Type B pancreatic cell (in vitro differentiated cells): ENCODE measurements at regions not wholly inside any gene's neighbourhood (a gene's known extent, or its start where the extent isn't known, plus 50 kb on each side); places are given as distances from the start of the nearest gene placed in this dataset.

Experiments used
- DNase-seq: peaks from one replicate; pipeline ENCODE4 v3.0.0; 2021; ENCODE audit warnings: mixed read lengths; ENCODE audit not compliant: unreplicated experiment; ENCODE audit errors: extremely low spot score
- H3K27ac Mint-ChIP-seq: 2 replicates; pipeline ENCODE4 v1.8.0; 2021; ENCODE audit warnings: mild to moderate bottlenecking, mixed read lengths
- H3K27me3 Mint-ChIP-seq: 2 replicates; pipeline ENCODE4 v1.8.0; 2021; ENCODE audit warnings: mixed read lengths
- H3K36me3 Mint-ChIP-seq: 2 replicates; pipeline ENCODE4 v1.8.0; 2021; ENCODE audit warnings: mixed read lengths
- H3K4me1 Mint-ChIP-seq: one replicate; pipeline ENCODE4 v1.8.0; 2021; ENCODE audit warnings: mixed read lengths; ENCODE audit not compliant: unreplicated experiment
- H3K4me3 Mint-ChIP-seq: 2 replicates; pipeline ENCODE4 v1.8.0; 2021; ENCODE audit warnings: mild to moderate bottlenecking, mixed read lengths
- H3K9me3 Mint-ChIP-seq: 2 replicates; pipeline ENCODE4 v1.8.0; 2021; ENCODE audit warnings: mixed read lengths
- TF ChIP-seq, protein P1 (sequence below): fragments of 200-600 bp; sonication (generic); conservative IDR thresholded peaks from 2 replicates; pipeline ENCODE4 v1.5.0; 2021; ENCODE audit warnings: antibody characterized with exemption, mild to moderate bottlenecking

DNA sequence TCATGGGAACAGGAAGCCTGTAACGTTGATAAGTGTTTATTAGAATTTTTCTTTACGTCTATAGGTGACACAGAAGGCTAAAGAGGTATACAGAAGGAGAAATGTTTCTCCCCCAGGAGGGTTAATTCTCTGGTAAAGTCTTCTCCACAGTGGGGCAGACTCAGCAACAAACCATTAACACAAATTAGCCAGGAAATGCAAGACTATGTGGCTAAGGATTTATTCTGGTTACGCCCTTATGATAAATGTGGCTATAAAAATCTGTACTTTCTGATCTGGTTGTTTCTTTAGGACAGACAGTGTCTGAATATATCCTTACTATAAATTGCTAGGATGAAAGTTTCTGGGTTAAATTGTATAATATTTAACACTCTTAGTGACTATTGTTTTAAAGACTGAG, 423.3 kb downstream of the FLRT2 start:
- Mint-ChIP-seq H3K27ac (no peak overlapping the region), H3K9me3 (no peaks in the 10 kb centered on the region), H3K4me3 (no peak overlapping the region), H3K4me1 (no peaks in the 10 kb centered on the region), H3K27me3 (no peaks in the 10 kb centered on the region), H3K36me3 (no peaks in the 10 kb centered on the region)
- TF ChIP-seq, protein P1, sequence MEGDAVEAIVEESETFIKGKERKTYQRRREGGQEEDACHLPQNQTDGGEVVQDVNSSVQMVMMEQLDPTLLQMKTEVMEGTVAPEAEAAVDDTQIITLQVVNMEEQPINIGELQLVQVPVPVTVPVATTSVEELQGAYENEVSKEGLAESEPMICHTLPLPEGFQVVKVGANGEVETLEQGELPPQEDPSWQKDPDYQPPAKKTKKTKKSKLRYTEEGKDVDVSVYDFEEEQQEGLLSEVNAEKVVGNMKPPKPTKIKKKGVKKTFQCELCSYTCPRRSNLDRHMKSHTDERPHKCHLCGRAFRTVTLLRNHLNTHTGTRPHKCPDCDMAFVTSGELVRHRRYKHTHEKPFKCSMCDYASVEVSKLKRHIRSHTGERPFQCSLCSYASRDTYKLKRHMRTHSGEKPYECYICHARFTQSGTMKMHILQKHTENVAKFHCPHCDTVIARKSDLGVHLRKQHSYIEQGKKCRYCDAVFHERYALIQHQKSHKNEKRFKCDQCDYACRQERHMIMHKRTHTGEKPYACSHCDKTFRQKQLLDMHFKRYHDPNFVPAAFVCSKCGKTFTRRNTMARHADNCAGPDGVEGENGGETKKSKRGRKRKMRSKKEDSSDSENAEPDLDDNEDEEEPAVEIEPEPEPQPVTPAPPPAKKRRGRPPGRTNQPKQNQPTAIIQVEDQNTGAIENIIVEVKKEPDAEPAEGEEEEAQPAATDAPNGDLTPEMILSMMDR, result no peak
- DNase-seq, result no peak

DNA sequence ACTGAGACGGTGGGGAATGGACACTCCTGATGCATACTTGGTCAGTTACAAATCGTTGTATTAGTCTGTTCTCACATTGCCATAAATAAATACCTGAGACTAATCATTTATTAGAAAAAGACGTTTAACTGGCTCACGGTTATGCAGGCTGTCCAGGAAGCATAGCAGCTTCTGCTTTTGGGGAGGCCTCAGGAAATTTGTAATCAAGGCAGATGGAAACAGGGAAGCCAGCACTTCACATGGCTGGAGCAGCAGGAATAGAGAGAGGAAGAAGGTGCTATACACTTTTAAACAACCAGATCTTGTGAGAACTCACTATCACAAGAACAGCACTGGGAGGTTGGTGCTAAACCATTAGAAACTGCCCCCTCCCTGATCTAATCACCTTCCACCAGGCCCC, 418.2 kb downstream of the FLRT2 start:
- DNase-seq, result no peak
- no peaks in the 10 kb centered on the region for H3K9me3 Mint-ChIP-seq
- no peaks in the 10 kb centered on the region for H3K4me1 Mint-ChIP-seq
- no peak overlapping the region for H3K4me3 Mint-ChIP-seq
- H3K27me3 Mint-ChIP-seq, result no peaks in the 10 kb centered on the region
- no peak overlapping the region for H3K27ac Mint-ChIP-seq
- TF ChIP-seq, protein P1, result no peak
- no peaks in the 10 kb centered on the region for H3K36me3 Mint-ChIP-seq

DNA sequence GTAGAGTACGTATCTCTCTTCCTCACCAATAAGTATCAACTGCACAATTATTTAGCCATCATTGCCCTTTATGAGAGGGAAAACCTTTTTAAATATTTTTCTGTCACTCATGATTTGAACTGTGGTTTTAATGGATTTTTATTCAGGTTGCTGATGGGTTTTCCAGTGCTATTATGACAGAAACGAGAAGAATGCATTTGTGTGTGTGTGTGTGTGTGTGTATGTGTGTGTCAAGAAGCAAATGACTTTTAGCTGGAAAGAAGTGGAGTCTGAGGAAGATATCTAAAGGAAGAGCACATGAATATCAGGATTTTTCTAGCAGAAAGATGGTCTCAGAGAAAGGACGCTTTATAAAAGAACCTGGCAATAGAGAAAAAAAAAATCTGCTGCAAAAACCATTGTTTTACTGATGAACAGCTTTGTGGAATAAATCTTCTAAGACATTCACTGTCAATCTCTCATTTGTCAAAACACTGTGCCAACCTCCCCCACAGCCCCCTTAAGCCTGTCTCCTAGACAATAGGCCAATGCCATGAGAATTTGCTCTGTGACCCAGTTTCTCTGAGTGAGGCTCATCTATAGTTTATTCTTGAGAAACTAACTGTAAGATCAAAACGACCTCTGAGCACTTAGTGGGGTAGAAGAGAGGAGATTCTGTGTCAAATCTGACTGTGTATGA, 417.7 kb downstream of the FLRT2 start:
- no peaks in the 10 kb centered on the region for H3K4me1 Mint-ChIP-seq
- H3K4me3 Mint-ChIP-seq, result no peak overlapping the region
- TF ChIP-seq, protein P1, result no peak
- H3K36me3 Mint-ChIP-seq, result no peaks in the 10 kb centered on the region
- H3K9me3 Mint-ChIP-seq, result no peaks in the 10 kb centered on the region
- no peak for DNase-seq
- H3K27ac Mint-ChIP-seq, result no peak overlapping the region
- no peaks in the 10 kb centered on the region for H3K27me3 Mint-ChIP-seq

DNA sequence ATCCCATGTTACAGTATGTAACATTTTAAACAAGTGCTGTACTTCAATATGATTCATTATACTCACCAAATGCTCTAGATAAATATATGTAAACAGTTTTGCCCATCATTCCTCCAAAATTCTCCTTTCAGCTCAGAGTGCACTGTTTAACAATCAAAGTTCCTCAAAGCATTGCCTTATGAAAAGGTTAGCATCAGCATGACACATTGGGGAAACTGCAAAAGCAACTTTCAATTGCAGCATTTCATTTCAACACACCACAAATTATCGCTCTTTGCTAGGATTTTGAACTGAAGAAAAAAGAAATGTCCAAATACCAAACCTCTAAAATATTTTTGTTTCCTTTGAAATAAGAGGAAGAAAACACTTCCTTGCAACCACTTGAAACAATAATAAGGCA, 413.2 kb downstream of the FLRT2 start:
- Mint-ChIP-seq H3K36me3 (no peaks in the 10 kb centered on the region), H3K27me3 (no peaks in the 10 kb centered on the region), H3K4me1 (no peaks in the 10 kb centered on the region), H3K27ac (no peak overlapping the region), H3K9me3 (peaks cover 4% of the 10 kb centered on the region), H3K4me3 (no peak overlapping the region)
- no peak for DNase-seq
- TF ChIP-seq, protein P1, result no peak

DNA sequence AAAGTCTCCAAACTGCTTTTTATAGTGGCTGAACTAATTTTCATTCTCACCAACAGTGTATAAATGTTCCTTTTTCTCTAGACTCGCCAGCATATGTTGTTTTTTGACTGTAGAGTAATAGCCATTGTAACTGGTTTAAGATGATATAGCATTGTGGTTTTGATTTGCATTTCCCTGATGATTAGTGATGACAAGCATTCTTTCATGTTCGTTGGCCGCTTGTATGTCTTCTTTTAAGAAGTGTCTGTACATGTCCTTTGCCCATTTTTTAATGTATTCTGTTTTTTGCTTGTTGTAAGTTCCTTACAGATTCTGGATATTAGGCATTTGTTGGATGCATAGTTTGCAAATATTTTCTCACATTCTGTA, 404.9 kb downstream of the FLRT2 start:
- H3K4me1 Mint-ChIP-seq, result no peaks in the 10 kb centered on the region
- no peaks in the 10 kb centered on the region for H3K36me3 Mint-ChIP-seq
- H3K4me3 Mint-ChIP-seq, result no peak overlapping the region
- no peaks in the 10 kb centered on the region for H3K27me3 Mint-ChIP-seq
- TF ChIP-seq, protein P1, result no peak
- DNase-seq, result no peak
- peaks cover 15% of the 10 kb centered on the region for H3K9me3 Mint-ChIP-seq
- H3K27ac Mint-ChIP-seq, result no peak overlapping the region
